MM.1S (cell line): ENCODE measurements at regions not wholly inside any gene's neighbourhood (a gene's known extent, or its start where the extent isn't known, plus 50 kb on each side); places are given as distances from the start of the nearest gene placed in this dataset.

Experiments
- EZH2phosphoT487 ChIP-seq: fragments of 300-600 bp; sonication (generic); IDR thresholded peaks from 2 replicates; pipeline ENCODE4 v1.6.1; 2018; ENCODE audit warnings: antibody characterized with exemption, low read length
- TF ChIP-seq, protein P1 (sequence below): fragments of 300-600 bp; sonication (generic); IDR thresholded peaks from 2 replicates; pipeline ENCODE4 v1.5.1; 2016; ENCODE audit warnings: antibody characterized with exemption, low read length, mixed read lengths

DNA sequence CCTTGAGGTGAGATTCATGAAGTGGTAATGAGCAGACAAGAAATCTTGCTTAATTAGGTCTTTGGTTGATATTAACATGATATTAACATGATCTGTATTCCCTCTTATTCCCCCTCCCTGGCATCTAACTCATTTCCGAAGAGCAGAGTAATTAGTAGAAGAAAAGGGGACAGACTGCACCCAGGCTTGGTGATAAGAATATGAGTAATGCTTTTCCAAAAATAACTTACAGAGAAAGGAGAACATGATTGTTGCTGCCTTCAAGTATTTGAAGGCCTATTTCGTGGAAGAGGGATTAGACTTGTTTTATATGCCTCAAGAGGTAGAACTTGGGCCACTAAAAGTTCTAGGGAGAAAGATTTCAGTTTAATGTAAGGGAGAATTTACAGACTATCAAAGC is 130.6 kb upstream of the ATP5MC3 start:
- TF ChIP-seq, protein P1, sequence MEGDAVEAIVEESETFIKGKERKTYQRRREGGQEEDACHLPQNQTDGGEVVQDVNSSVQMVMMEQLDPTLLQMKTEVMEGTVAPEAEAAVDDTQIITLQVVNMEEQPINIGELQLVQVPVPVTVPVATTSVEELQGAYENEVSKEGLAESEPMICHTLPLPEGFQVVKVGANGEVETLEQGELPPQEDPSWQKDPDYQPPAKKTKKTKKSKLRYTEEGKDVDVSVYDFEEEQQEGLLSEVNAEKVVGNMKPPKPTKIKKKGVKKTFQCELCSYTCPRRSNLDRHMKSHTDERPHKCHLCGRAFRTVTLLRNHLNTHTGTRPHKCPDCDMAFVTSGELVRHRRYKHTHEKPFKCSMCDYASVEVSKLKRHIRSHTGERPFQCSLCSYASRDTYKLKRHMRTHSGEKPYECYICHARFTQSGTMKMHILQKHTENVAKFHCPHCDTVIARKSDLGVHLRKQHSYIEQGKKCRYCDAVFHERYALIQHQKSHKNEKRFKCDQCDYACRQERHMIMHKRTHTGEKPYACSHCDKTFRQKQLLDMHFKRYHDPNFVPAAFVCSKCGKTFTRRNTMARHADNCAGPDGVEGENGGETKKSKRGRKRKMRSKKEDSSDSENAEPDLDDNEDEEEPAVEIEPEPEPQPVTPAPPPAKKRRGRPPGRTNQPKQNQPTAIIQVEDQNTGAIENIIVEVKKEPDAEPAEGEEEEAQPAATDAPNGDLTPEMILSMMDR = no peak
- no peak for TF ChIP-seq EZH2phosphoT487
